Psoas muscle (tissue), 7 donors: ENCODE measurements at regions not wholly inside any gene's neighbourhood (a gene's known extent, or its start where the extent isn't known, plus 50 kb on each side); places are given as distances from the start of the nearest gene placed in this dataset.
"Not testable (repeated sequence)": the region's sequence is repeated elsewhere in the genome, so short reads cannot be mapped to it uniquely, and the experiment has no call there.

Experiments
- ATAC-seq, 4 donors: fragments of 200-7000 bp; cut with Tn5 transposase; one replicate each; pipeline ENCODE4 v1.9.1; 2020; ENCODE audit warnings: moderate library complexity in 3 of 4, mild to moderate bottlenecking in 2 of 4
- DNase-seq, 2 donors: peaks; one replicate each; pipeline ENCODE4 v3.0.0-alpha.2; 2020
- H3K27ac ChIP-seq: fragments of 200-600 bp; one replicate; pipeline ENCODE4 v1.8.0; 2022
- H3K27me3 ChIP-seq, 3 donors: fragments of 200-600 bp in 1 of 3; one replicate each; pipeline versions ENCODE4 v1.6.1 to v1.8.0; 2013 to 2022; ENCODE audit warnings: low read length in 2 of 3, mild to moderate bottlenecking in 2 of 3, moderate library complexity in 1 of 3; ENCODE audit not compliant: insufficient read depth in 3 of 3
- H3K36me3 ChIP-seq, 2 donors: fragments of 200-600 bp in 1 of 2; one replicate each; pipeline versions ENCODE4 v1.6.1 to v1.8.0; 2013 to 2022; ENCODE audit warnings: low read depth in 1 of 2, mild to moderate bottlenecking in 1 of 2, moderate library complexity in 1 of 2; ENCODE audit not compliant: insufficient read depth in 1 of 2
- H3K4me1 ChIP-seq: fragments of 200-600 bp; one replicate; pipeline ENCODE4 v1.8.0; 2022
- H3K4me3 ChIP-seq: fragments of 200-600 bp; one replicate; pipeline ENCODE4 v1.8.0; 2022; ENCODE audit warnings: mild to moderate bottlenecking
- H3K9me3 ChIP-seq: fragments of 200-600 bp; one replicate; pipeline ENCODE4 v1.8.0; 2022
- CTCF ChIP-seq: fragments of 200-600 bp; IDR thresholded peaks from one replicate; pipeline ENCODE4 v1.8.0; 2022; ENCODE audit warnings: antibody characterized with exemption
- WGBS, 3 donors: extraction: QIAGEN DNeasy Blood & Tissue Kit; methylation state at CpG; one replicate each; pipeline versions ENCODE4 v1.1.6 to v1.1.7; 2013; 5-methylcytosine and 5-hydroxymethylcytosine counted together
- intact Hi-C, 2 donors: fragments of 100-400 bp; cut with DNase I; formaldehyde crosslinking; loops; one replicate each; pipeline versions ENCODE4 v1.11.0 to v1.14.2; 2022
- donor health status: healthy with polysubstance abuse.
- donor health status: DM: no; HTN: no; CAD: no; lungs with moderate emphysema.
- donor health status: Bipolar disorder and iron deficiency.
- donor health status: healthy.
- donor health status: DM: yes; HTN: yes; CAD: no.
- donor health status: DM: no; HTN: no; CAD: no.
- donor health status: DM: yes; HTN: yes; CAD: no.

DNA sequence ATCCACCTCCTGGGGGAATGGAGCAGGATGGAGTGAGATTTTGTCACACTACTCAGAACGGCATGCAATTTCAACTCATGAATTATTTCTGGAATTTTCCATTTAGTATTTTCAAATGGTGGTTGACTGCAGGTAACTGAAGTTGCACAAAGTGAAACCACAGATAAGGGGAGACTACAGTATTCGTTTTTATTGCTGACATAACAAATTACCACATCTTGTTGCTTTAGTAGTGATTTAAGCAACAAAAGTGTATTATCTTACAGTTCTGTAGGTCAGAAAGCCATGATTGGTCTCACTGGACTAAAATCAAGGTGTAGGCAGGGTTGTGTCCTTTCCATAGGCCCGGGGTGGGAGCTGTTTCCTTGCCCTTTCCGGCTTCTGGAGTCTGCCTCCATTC lies 133.4 kb upstream of the B3GAT2 start:
- DNase-seq = no peak
- no peak for TF ChIP-seq CTCF
- WGBS, 3 donors = 76 to 86% (median 80%) methylated on average over 4 of the region's 4 CpGs
- Histone ChIP-seq H3K9me3 (no peaks in the 10 kb centered on the region), H3K36me3 (no peaks in the 10 kb centered on the region), H3K27me3 (no peaks in the 10 kb centered on the region), H3K4me1 (no peaks in the 10 kb centered on the region), H3K27ac (no peak overlapping the region), H3K4me3 (no peak overlapping the region)
- no peak for ATAC-seq
- intact Hi-C loops = no loop called here

GRCh38 chr6:71091167-71091566 lies 134.3 kb upstream of the B3GAT2 start:
- no peaks in the 10 kb centered on the region for H3K36me3 ChIP-seq
- ATAC-seq (no peak), DNase-seq (no peak)
- H3K4me1 ChIP-seq = no peaks in the 10 kb centered on the region
- intact Hi-C loops = no loop called here
- H3K9me3 ChIP-seq = no peaks in the 10 kb centered on the region
- no peaks in the 10 kb centered on the region for H3K27me3 ChIP-seq
- no peak overlapping the region for H3K4me3 ChIP-seq
- 72 to 86% (median 83%) methylated on average over 5 of the region's 5 CpGs for WGBS, 3 donors
- no peak for TF ChIP-seq CTCF
- H3K27ac ChIP-seq = no peak overlapping the region

- no peaks in the 10 kb centered on the region for H3K4me1 ChIP-seq
- no peaks in the 10 kb centered on the region for H3K27me3 ChIP-seq
- no peak overlapping the region for H3K27ac ChIP-seq
- ATAC-seq (no peak), DNase-seq (no peak)
- 88 to 97% (median 97%) methylated on average over 1 of the region's 1 CpG for WGBS, 3 donors
- no peaks in the 10 kb centered on the region for H3K9me3 ChIP-seq
- H3K36me3 ChIP-seq = no peaks in the 10 kb centered on the region
- no peak for TF ChIP-seq CTCF
- intact Hi-C loops = no loop called here
- no peak overlapping the region for H3K4me3 ChIP-seq
Measured at GRCh38 chr6:71091956-71092355, 135.1 kb upstream of the B3GAT2 start.

GRCh38 chr6:71097264-71097663 lies 140.4 kb upstream of the B3GAT2 start:
- H3K4me3 ChIP-seq, intact Hi-C loops, H3K9me3 ChIP-seq, H3K36me3 ChIP-seq, H3K4me1 ChIP-seq, H3K27ac ChIP-seq, ATAC-seq, DNase-seq, H3K27me3 ChIP-seq: not testable (repeated sequence)
- 56 to 85% (median 80%) methylated on average over 2 of the region's 2 CpGs for WGBS, 3 donors

DNA sequence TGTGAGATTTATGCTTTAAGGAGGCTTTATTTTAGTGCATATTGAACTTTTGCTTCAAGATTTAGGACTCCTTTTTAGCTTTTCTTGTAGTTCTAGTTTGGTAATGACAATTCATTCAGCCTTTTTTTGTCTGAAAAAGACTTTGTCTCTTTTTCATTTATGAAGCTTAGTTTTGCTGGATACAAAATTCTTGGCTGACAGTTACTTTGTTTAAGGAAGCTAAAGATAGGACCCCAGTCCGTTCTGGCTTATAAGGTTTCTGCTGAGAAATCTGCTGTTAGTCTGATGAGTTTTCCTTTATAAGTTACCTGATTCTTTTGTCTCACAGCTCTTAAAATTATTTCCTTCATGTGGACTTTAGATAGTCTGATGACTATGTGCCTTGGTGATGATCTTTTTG lies 142.8 kb upstream of the B3GAT2 start:
- no peaks in the 10 kb centered on the region for H3K36me3 ChIP-seq
- DNase-seq = no peak
- H3K27ac ChIP-seq = no peak overlapping the region
- H3K4me3 ChIP-seq = no peak overlapping the region
- TF ChIP-seq CTCF = no peak
- WGBS, 3 donors = 80 to 84% (median 80%) methylated on average over 1 of the region's 1 CpG
- H3K4me1 ChIP-seq = no peaks in the 10 kb centered on the region
- no peak for ATAC-seq
- H3K9me3 ChIP-seq = no peaks in the 10 kb centered on the region
- no peaks in the 10 kb centered on the region for H3K27me3 ChIP-seq
- intact Hi-C loops = no loop called here
